HG03045 (cell line): ENCODE measurements at regions not wholly inside any gene's neighbourhood (a gene's known extent, or its start where the extent isn't known, plus 50 kb on each side); places are given as distances from the start of the nearest gene placed in this dataset.

Experiments used
- ATAC-seq: cut with Tn5 transposase; IDR thresholded peaks from one replicate; pipeline ENCODE4 v1.9.1; 2021; ENCODE audit warnings: mild to moderate bottlenecking, moderate library complexity; ENCODE audit not compliant: unreplicated experiment

- ATAC-seq: no peak
Measured at GRCh38 chr1:239436286-239436685, 49.9 kb downstream of the CHRM3 start.

- ATAC-seq: no peak
Measured at GRCh38 chr1:239437822-239438221, 51.5 kb downstream of the CHRM3 start.

GRCh38 chr1:239438891-239439290, 52.5 kb downstream of the CHRM3 start:
- no peak for ATAC-seq

GRCh38 chr1:239443361-239443760, 57.0 kb downstream of the CHRM3 start:
- ATAC-seq: no peak

- no peak for ATAC-seq
Measured at GRCh38 chr1:239446611-239447010, 60.2 kb downstream of the CHRM3 start.

GRCh38 chr1:239448911-239449310, 62.5 kb downstream of the CHRM3 start:
- ATAC-seq: no peak

- ATAC-seq: no peak
Measured at GRCh38 chr1:239455743-239456142, 69.4 kb downstream of the CHRM3 start.

- ATAC-seq: no peak
Measured at GRCh38 chr1:239456788-239457187, 70.4 kb downstream of the CHRM3 start.

- ATAC-seq: no peak
Measured at GRCh38 chr1:239457491-239458143, 71.2 kb downstream of the CHRM3 start.

GRCh38 chr1:239458144-239458500, 71.8 kb downstream of the CHRM3 start:
- ATAC-seq: no peak

- no peak for ATAC-seq
Measured at GRCh38 chr1:239467730-239468129, 81.4 kb downstream of the CHRM3 start.

- no peak for ATAC-seq
Measured at GRCh38 chr1:239478069-239478468, 91.7 kb downstream of the CHRM3 start.

- ATAC-seq: no peak
Measured at GRCh38 chr1:239483391-239483790, 97.0 kb downstream of the CHRM3 start.

GRCh38 chr1:239493811-239494414, 107.5 kb downstream of the CHRM3 start:
- ATAC-seq: no peak

GRCh38 chr1:239505094-239505493, 118.7 kb downstream of the CHRM3 start:
- ATAC-seq: no peak

GRCh38 chr1:239507826-239508225, 121.5 kb downstream of the CHRM3 start:
- ATAC-seq: no peak

GRCh38 chr1:239511875-239512274, 125.5 kb downstream of the CHRM3 start:
- ATAC-seq: no peak

- no peak for ATAC-seq
Measured at GRCh38 chr1:239516579-239516978, 130.2 kb downstream of the CHRM3 start.

GRCh38 chr1:239526391-239526790, 140.0 kb downstream of the CHRM3 start:
- no peak for ATAC-seq

GRCh38 chr1:239527051-239527693, 140.8 kb downstream of the CHRM3 start:
- ATAC-seq: no peak

- ATAC-seq: no peak
Measured at GRCh38 chr1:239536165-239536849, 149.9 kb downstream of the CHRM3 start.

- no peak for ATAC-seq
Measured at GRCh38 chr1:239537795-239538194, 151.4 kb downstream of the CHRM3 start.
